IMR-90 (cell line): ENCODE measurements at regions not wholly inside any gene's neighbourhood (a gene's known extent, or its start where the extent isn't known, plus 50 kb on each side); places are given as distances from the start of the nearest gene placed in this dataset.

Experiments used
- ATAC-seq: fragments of 200-7000 bp; cut with Tn5 transposase; 2 replicates; pipeline ENCODE4 v1.9.1; 2020; ENCODE audit warnings: low read depth, mild to moderate bottlenecking, moderate library complexity
- BruUV-seq: library from RNA; stranded (reverse); fragments of 400-500 nt; replicated peaks from 2 replicates; lab custom pipeline; 2021; lab: Mats Ljungman, UMichigan
- CTCF ChIA-PET: fragments of 300-600 bp; formaldehyde crosslinking; extraction: SDS; loops from one replicate; lab custom pipeline; 2021; ENCODE audit warnings: antibody characterized with exemption; lab: Yijun Ruan, JAX
- POLR2A ChIA-PET: fragments of 300-600 bp; sonication (Branson Sonifier 250); formaldehyde crosslinking; loops from one replicate; lab custom pipeline; 2022; ENCODE audit warnings: antibody characterized with exemption; ENCODE audit not compliant: unreplicated experiment; lab: Charles Lee
- DNase-seq: peaks from one replicate; pipeline ENCODE4 v3.0.0; 2013
- H2AFZ ChIP-seq: replicated peaks from 2 replicates; pipeline ENCODE3; 2013; ENCODE audit warnings: low read length, mild to moderate bottlenecking; ENCODE audit not compliant: poor library complexity
- H2AK5ac ChIP-seq: 2 replicates; pipeline ENCODE4 v1.6.1; 2013; ENCODE audit warnings: low read depth, low read length, inconsistent platforms
- H2AK9ac ChIP-seq: replicated peaks from 2 replicates; pipeline ENCODE3; 2013; ENCODE audit warnings: mild to moderate bottlenecking, low read depth, low read length, moderate library complexity; ENCODE audit not compliant: poor library complexity
- H2BK120ac ChIP-seq: 2 replicates; pipeline ENCODE4 v1.6.1; 2013; ENCODE audit warnings: low read depth, low read length, inconsistent platforms
- H2BK15ac ChIP-seq: 3 replicates; pipeline ENCODE4 v1.6.1; 2013; ENCODE audit warnings: low read depth, low read length, inconsistent platforms
- H2BK20ac ChIP-seq: 2 replicates; pipeline ENCODE4 v1.6.1; 2013; ENCODE audit warnings: low read depth, mild to moderate bottlenecking, inconsistent platforms, low read length, moderate library complexity
- H2BK5ac ChIP-seq: 2 replicates; pipeline ENCODE4 v1.6.1; 2013; ENCODE audit warnings: mild to moderate bottlenecking, low read depth, low read length, inconsistent platforms; ENCODE audit not compliant: poor library complexity, severe bottlenecking
- H3K14ac ChIP-seq: replicated peaks from 2 replicates; pipeline ENCODE4 v1.6.1; 2013; ENCODE audit warnings: low read depth, low read length, inconsistent platforms
- H3K18ac ChIP-seq: 2 replicates; pipeline ENCODE4 v1.6.1; 2013; ENCODE audit warnings: low read depth, low read length, control low read depth
- H3K23ac ChIP-seq: 2 replicates; pipeline ENCODE4 v1.6.1; 2013; ENCODE audit warnings: low read depth, low read length, inconsistent platforms
- H3K27ac ChIP-seq: 2 replicates; pipeline ENCODE4 v1.5.1; 2013; ENCODE audit warnings: mild to moderate bottlenecking, control low read depth, low read length; ENCODE audit not compliant: insufficient read depth
- H3K27me3 ChIP-seq: 2 replicates; pipeline ENCODE4 v1.6.1; 2013; ENCODE audit warnings: low read length; ENCODE audit not compliant: control insufficient read depth, insufficient read depth
- H3K36me3 ChIP-seq: 2 replicates; pipeline ENCODE4 v1.6.1; 2013; ENCODE audit warnings: low read length, mixed read lengths; ENCODE audit not compliant: control insufficient read depth, insufficient read depth
- H3K4ac ChIP-seq: 2 replicates; pipeline ENCODE4 v1.6.1; 2013; ENCODE audit warnings: low read depth, low read length, inconsistent platforms
- H3K4me1 ChIP-seq: 2 replicates; pipeline ENCODE4 v1.6.1; 2013; ENCODE audit warnings: low read length, mixed read lengths; ENCODE audit not compliant: control insufficient read depth, insufficient read depth
- H3K4me2 ChIP-seq: 2 replicates; pipeline ENCODE4 v1.6.1; 2013; ENCODE audit warnings: low read depth, mild to moderate bottlenecking, control low read depth, low read length, moderate library complexity
- H3K4me3 ChIP-seq: 2 replicates; pipeline ENCODE4 v1.5.1; 2013; ENCODE audit warnings: low read depth, mild to moderate bottlenecking, control low read depth, low read length, moderate library complexity; ENCODE audit not compliant: insufficient read depth
- H3K56ac ChIP-seq: 2 replicates; pipeline ENCODE4 v1.6.1; 2013; ENCODE audit warnings: low read length, inconsistent platforms; ENCODE audit not compliant: insufficient read depth; ENCODE audit errors: extremely low read depth
- H3K79me1 ChIP-seq, 2 experiments: 2 replicates each; pipeline ENCODE4 v1.6.1; 2013; ENCODE audit warnings: low read length in 2 of 2, inconsistent platforms in 1 of 2, low read depth in 1 of 2
- H3K9ac ChIP-seq: 2 replicates; pipeline ENCODE4 v1.6.1; 2013; ENCODE audit warnings: low read depth, low read length, control low read depth
- H3K9me1 ChIP-seq: 2 replicates; pipeline ENCODE4 v1.6.1; 2013; ENCODE audit warnings: low read length, inconsistent platforms; ENCODE audit not compliant: insufficient read depth
- H3K9me3 ChIP-seq: 2 replicates; pipeline ENCODE4 v1.6.1; 2013; ENCODE audit warnings: low read length; ENCODE audit not compliant: control insufficient read depth, insufficient read depth
- H4K20me1 ChIP-seq: 2 replicates; pipeline ENCODE4 v1.6.1; 2013; ENCODE audit warnings: low read length, inconsistent platforms; ENCODE audit not compliant: insufficient read depth
- H4K5ac ChIP-seq: 2 replicates; pipeline ENCODE4 v1.6.1; 2013; ENCODE audit warnings: mild to moderate bottlenecking, low read depth, low read length, control low read depth
- H4K8ac ChIP-seq, 2 experiments: 2 replicates each; pipeline ENCODE4 v1.6.1; 2013; ENCODE audit warnings: low read depth in 2 of 2, low read length in 2 of 2, control low read depth in 1 of 2, inconsistent platforms in 1 of 2
- H4K91ac ChIP-seq: 2 replicates; pipeline ENCODE4 v1.6.1; 2013; ENCODE audit warnings: low read depth, low read length, inconsistent platforms; ENCODE audit not compliant: insufficient read depth
- CEBPB ChIP-seq: IDR thresholded peaks from 2 replicates; pipeline ENCODE4 v1.6.1; 2012; ENCODE audit warnings: low read depth, low read length, improper control_type of control experiment
- POLR2A ChIP-seq: IDR thresholded peaks from 2 replicates; pipeline ENCODE4 v1.6.1; 2012; ENCODE audit warnings: mild to moderate bottlenecking, low read depth, low read length
- RCOR1 ChIP-seq: IDR thresholded peaks from 2 replicates; pipeline ENCODE4 v1.6.1; 2012; ENCODE audit warnings: mild to moderate bottlenecking, low read length, improper control_type of control experiment; ENCODE audit not compliant: insufficient replicate concordance
- WGBS, 2 experiments: methylation state at CpG; one replicate each; pipeline versions ENCODE4 v1.1.5 to v1.1.7; 2013; ENCODE audit warnings: missing lambda C conversion rate in 2 of 2; ENCODE audit not compliant: insufficient read length in 1 of 2; ENCODE audit errors: extremely low coverage in 2 of 2; 5-methylcytosine and 5-hydroxymethylcytosine counted together
- dilution Hi-C: fragments of 300-500 bp; cut with HindIII; formaldehyde crosslinking; loops from one replicate; pipeline ENCODE4 v1.14.3; 2018; ENCODE audit warnings: low sequenced_read_pairs; ENCODE audit not compliant: unreplicated experiment
- in situ Hi-C: fragments of 300-500 bp; cut with MboI; formaldehyde crosslinking; loops from 3 replicates; pipeline ENCODE4 v1.14.3; 2019; ENCODE audit warnings: low sequenced_read_pairs, inconsistent platforms, mixed read lengths
- intact Hi-C: fragments of 100-400 bp; cut with micrococcal nuclease; formaldehyde crosslinking; loops from 2 replicates; pipeline ENCODE4 v1.10.0; 2022

- Histone ChIP-seq H2AK9ac (no peak overlapping the region), H2AFZ (no peak overlapping the region), H3K4ac (no peak overlapping the region), H2AK5ac (no peak overlapping the region), H4K5ac (no peak overlapping the region), H3K18ac (no peak overlapping the region), H3K9ac (no peak overlapping the region), H3K4me3 (no peak overlapping the region), H4K91ac (no peak overlapping the region), H3K4me2 (no peak overlapping the region), H2BK5ac (no peak overlapping the region), H2BK120ac (no peak overlapping the region), H3K79me1 (no peaks in the 10 kb centered on the region), H3K36me3 (no peaks in the 10 kb centered on the region), H2BK15ac (no peak overlapping the region), H2BK20ac (no peak overlapping the region), H4K20me1 (no peaks in the 10 kb centered on the region), H3K56ac (no peak overlapping the region), H3K14ac (no peak overlapping the region), H3K23ac (no peak overlapping the region), H3K4me1 (no peaks in the 10 kb centered on the region), H3K27ac (no peak overlapping the region), H3K9me1 (no peaks in the 10 kb centered on the region), H4K8ac (no peak overlapping the region), H3K9me3 (peaks cover 5% of the 10 kb centered on the region), H3K27me3 (no peaks in the 10 kb centered on the region)
- ChIA-PET POLR2A (no interaction called here), CTCF (no interaction called here)
- no peak for TF ChIP-seq CEBPB
- no peak for TF ChIP-seq RCOR1
- TF ChIP-seq POLR2A, result no peak
- WGBS, 2 experiments, result no CpG with 5 or more reads among the region's 1 CpG
- intact Hi-C loops (no loop called here), in situ Hi-C loops (no loop called here), dilution Hi-C loops (no loop called here)
- BruUV-seq, result no TSS peak
- no peak for ATAC-seq
- DNase-seq, result no peak
Observed at GRCh38 chr16:8464979-8465378, 125.3 kb downstream of the TMEM114 start.
